Liver (tissue), 7 donors: ENCODE measurements at regions not wholly inside any gene's neighbourhood (a gene's known extent, or its start where the extent isn't known, plus 50 kb on each side); places are given as distances from the start of the nearest gene placed in this dataset.
A peak's percentile ranks its signal among the peaks of the same experiment; 100 is the strongest.

ENCODE experiments used
- DNase-seq: peaks from one replicate; pipeline ENCODE4 v3.0.0-alpha.2; 2017; ENCODE audit warnings: low spot score
- H3K27ac ChIP-seq, 2 donors: one replicate each; pipeline ENCODE4 v1.7.0; 2013; ENCODE audit warnings: inconsistent platforms in 2 of 2, low read length in 2 of 2, control low read depth in 1 of 2, low read depth in 1 of 2, mild to moderate bottlenecking in 1 of 2
- H3K27me3 ChIP-seq, 4 donors: one replicate each; pipeline versions ENCODE4 v1.6.1 to v1.7.0; 2013; ENCODE audit warnings: low read length in 3 of 4, inconsistent platforms in 1 of 4, mild to moderate bottlenecking in 1 of 4, moderate library complexity in 1 of 4; ENCODE audit not compliant: control insufficient read depth in 4 of 4, insufficient read depth in 4 of 4
- H3K36me3 ChIP-seq, 4 donors: one replicate each; pipeline versions ENCODE4 v1.6.1 to v1.7.0; 2013; ENCODE audit warnings: low read length in 3 of 4, mild to moderate bottlenecking in 3 of 4, low read depth in 1 of 4, moderate library complexity in 1 of 4; ENCODE audit not compliant: control insufficient read depth in 4 of 4, insufficient read depth in 3 of 4
- H3K4me1 ChIP-seq, 4 donors: one replicate each; pipeline versions ENCODE4 v1.6.1 to v1.7.0; 2013; ENCODE audit warnings: low read length in 3 of 4, mild to moderate bottlenecking in 3 of 4, moderate library complexity in 1 of 4; ENCODE audit not compliant: control insufficient read depth in 4 of 4, insufficient read depth in 4 of 4
- H3K4me3 ChIP-seq, 3 donors: one replicate each; pipeline versions ENCODE4 v1.6.1 to v1.7.0; 2013; ENCODE audit warnings: low read length in 3 of 3, control low read depth in 1 of 3, low read depth in 1 of 3, mild to moderate bottlenecking in 1 of 3
- H3K9ac ChIP-seq, 2 donors: one replicate each; pipeline ENCODE4 v1.7.0; 2013; ENCODE audit warnings: low read length in 2 of 2, mild to moderate bottlenecking in 2 of 2, moderate library complexity in 2 of 2, control low read depth in 1 of 2, low read depth in 1 of 2
- H3K9me3 ChIP-seq, 4 donors: one replicate each; pipeline versions ENCODE4 v1.6.1 to v1.7.0; 2013; ENCODE audit warnings: low read length in 3 of 4; ENCODE audit not compliant: control insufficient read depth in 4 of 4
- EGR1 ChIP-seq, 2 donors: IDR thresholded peaks; 2 replicates each; pipeline ENCODE4 v1.6.1; 2016 to 2018; ENCODE audit warnings: antibody characterized with exemption in 2 of 2, low read depth in 2 of 2
- FOXA1 ChIP-seq: IDR thresholded peaks from 2 replicates; pipeline ENCODE4 v1.6.1; 2016; ENCODE audit warnings: antibody characterized with exemption
- HNF4A ChIP-seq, 2 donors: conservative IDR thresholded peaks; 2 replicates each; pipeline ENCODE4 v1.6.1; 2016; ENCODE audit warnings: antibody characterized with exemption in 2 of 2, mild to moderate bottlenecking in 2 of 2
- HNF4G ChIP-seq: IDR thresholded peaks from 2 replicates; pipeline ENCODE4 v1.6.1; 2016; ENCODE audit warnings: antibody characterized with exemption
- JUND ChIP-seq, 2 donors: IDR thresholded peaks; 2 replicates each; pipeline ENCODE4 v1.6.1; 2016; ENCODE audit warnings: antibody characterized with exemption in 2 of 2
- NR2F2 ChIP-seq: IDR thresholded peaks from 2 replicates; pipeline ENCODE4 v1.6.1; 2016; ENCODE audit warnings: antibody characterized with exemption
- RXRA ChIP-seq, 2 donors: IDR thresholded peaks; 2 replicates each; pipeline ENCODE4 v1.6.1; 2017 to 2018; ENCODE audit warnings: antibody characterized with exemption in 2 of 2, mild to moderate bottlenecking in 1 of 2
- SP1 ChIP-seq: IDR thresholded peaks from 2 replicates; pipeline ENCODE4 v1.6.1; 2018; ENCODE audit warnings: antibody characterized with exemption, mild to moderate bottlenecking
- TAF1 ChIP-seq: conservative IDR thresholded peaks from 2 replicates; pipeline ENCODE4 v1.6.1; 2016; ENCODE audit warnings: antibody characterized with exemption, mild to moderate bottlenecking
- YY1 ChIP-seq: IDR thresholded peaks from 2 replicates; pipeline ENCODE4 v1.6.1; 2016; ENCODE audit warnings: antibody characterized with exemption, mild to moderate bottlenecking
- WGBS: extraction: QIAGEN DNeasy Blood & Tissue Kit; methylation state at CpG from one replicate; pipeline ENCODE4 v1.1.7; 2013; 5-methylcytosine and 5-hydroxymethylcytosine counted together
- TF ChIP-seq, protein P1 (sequence below): IDR thresholded peaks from 2 replicates; pipeline ENCODE4 v1.6.1; 2016; ENCODE audit warnings: antibody characterized with exemption
- TF ChIP-seq, protein P2 (sequence below): IDR thresholded peaks from 2 replicates; pipeline ENCODE4 v1.6.1; 2016; ENCODE audit warnings: antibody characterized with exemption, mild to moderate bottlenecking
- TF ChIP-seq, protein P3 (sequence below): IDR thresholded peaks from 2 replicates; pipeline ENCODE4 v1.6.1; 2016; ENCODE audit warnings: antibody characterized with exemption
- donor health status: healthy.
- donor health status: healthy.
- donor health status: healthy.
- donor health status: healthy.

DNA sequence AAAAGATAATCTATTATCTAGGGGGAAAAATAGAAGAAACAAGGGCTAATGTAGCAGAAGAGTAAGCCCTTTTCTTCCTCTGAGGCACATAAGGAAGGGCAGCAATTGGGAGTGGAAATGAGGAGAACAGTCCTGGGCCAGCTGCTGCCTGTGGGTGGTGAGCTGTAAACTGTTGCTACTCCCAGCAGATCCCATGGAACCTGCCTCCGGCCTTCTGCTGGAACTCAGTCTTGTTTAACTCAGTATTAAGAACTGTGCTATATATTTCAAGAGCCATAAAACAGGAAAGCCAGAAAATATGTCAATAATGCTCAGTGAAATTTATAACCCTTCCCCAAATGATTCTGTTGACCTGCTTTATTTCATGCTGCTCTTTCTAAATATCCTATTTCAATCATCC lies 464.2 kb downstream of the COL12A1 start:
- H3K4me3 ChIP-seq = no peak overlapping the region
- H3K27me3 ChIP-seq = no peaks in the 10 kb centered on the region
- peaks cover 0 to 4% (median 2%) of the 10 kb centered on the region in 4 donors for H3K9me3 ChIP-seq
- H3K27ac ChIP-seq = no peak overlapping the region
- 65% methylated on average over 1 of the region's 1 CpG for WGBS
- no peaks in the 10 kb centered on the region for H3K4me1 ChIP-seq
- DNase-seq = no peak
- no peak for TF ChIP-seq YY1
- no peak for TF ChIP-seq EGR1 (IDR thresholded peaks at IDR 0.05; ENCODE audit: low read depth in 2 of 2)
- no peak for TF ChIP-seq SP1
- no peaks in the 10 kb centered on the region for H3K36me3 ChIP-seq
- H3K9ac ChIP-seq = no peak overlapping the region

DNA sequence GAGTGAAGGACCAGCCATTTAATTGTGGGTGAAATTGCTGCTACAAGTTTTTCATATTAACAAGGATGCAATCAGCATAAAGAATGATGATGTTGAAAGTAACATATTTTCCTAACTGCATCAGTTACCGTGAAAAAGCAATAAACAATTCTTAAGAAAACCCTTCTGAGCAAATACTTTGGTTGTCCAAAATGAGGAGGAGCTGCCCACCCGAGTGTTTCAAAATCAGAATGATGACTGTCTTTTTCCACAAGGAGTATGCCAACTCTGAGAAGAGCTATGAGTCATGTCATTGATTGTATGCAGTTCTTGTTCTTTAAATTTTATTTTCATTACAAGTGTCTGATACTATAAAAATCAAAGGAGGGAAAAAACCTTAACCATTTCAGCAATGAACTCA lies 470.5 kb downstream of the COL12A1 start:
- Histone ChIP-seq H3K27me3 (peaks cover 0 to 4% (median 0%) of the 10 kb centered on the region in 4 donors), H3K27ac (no peak overlapping the region), H3K4me1 (no peaks in the 10 kb centered on the region), H3K9me3 (peaks cover 0 to 4% (median 2%) of the 10 kb centered on the region in 4 donors), H3K9ac (no peak overlapping the region), H3K4me3 (no peak overlapping the region), H3K36me3 (no peaks in the 10 kb centered on the region)
- no peak for DNase-seq
- TF ChIP-seq HNF4A (conservative IDR thresholded peaks at IDR 0.05) = no peak
- peak in 1 of 2 donors; percentile 24 for TF ChIP-seq JUND (IDR thresholded peaks at IDR 0.05)
- no peak for TF ChIP-seq HNF4G
- 69% methylated on average over 2 of the region's 2 CpGs for WGBS

DNA sequence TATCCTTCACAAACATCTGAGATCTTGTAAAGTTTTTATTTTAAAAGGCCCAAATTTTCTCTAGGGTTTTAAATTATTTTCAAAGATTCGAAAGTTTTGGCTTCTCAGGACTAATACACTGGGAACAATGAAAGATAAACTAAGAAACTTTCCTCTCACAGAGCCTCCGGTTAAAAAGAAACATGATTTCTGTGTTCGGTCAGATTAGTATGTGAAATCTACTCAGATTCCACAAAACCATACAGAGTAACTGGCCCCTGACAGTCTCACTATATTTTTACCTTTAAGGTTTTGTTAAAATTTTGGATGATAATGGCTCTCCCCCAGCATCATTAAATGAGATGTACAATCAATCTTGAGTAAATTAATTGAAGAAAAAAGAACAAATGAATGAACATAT lies 471.0 kb downstream of the COL12A1 start:
- Histone ChIP-seq H3K9ac (no peak overlapping the region), H3K4me3 (no peak overlapping the region), H3K9me3 (peaks cover 0 to 4% (median 2%) of the 10 kb centered on the region in 4 donors), H3K27ac (no peak overlapping the region), H3K36me3 (no peaks in the 10 kb centered on the region), H3K27me3 (peaks cover 0 to 4% (median 0%) of the 10 kb centered on the region in 4 donors), H3K4me1 (no peaks in the 10 kb centered on the region)
- DNase-seq = no peak
- no peak for TF ChIP-seq NR2F2
- TF ChIP-seq, protein P1, sequence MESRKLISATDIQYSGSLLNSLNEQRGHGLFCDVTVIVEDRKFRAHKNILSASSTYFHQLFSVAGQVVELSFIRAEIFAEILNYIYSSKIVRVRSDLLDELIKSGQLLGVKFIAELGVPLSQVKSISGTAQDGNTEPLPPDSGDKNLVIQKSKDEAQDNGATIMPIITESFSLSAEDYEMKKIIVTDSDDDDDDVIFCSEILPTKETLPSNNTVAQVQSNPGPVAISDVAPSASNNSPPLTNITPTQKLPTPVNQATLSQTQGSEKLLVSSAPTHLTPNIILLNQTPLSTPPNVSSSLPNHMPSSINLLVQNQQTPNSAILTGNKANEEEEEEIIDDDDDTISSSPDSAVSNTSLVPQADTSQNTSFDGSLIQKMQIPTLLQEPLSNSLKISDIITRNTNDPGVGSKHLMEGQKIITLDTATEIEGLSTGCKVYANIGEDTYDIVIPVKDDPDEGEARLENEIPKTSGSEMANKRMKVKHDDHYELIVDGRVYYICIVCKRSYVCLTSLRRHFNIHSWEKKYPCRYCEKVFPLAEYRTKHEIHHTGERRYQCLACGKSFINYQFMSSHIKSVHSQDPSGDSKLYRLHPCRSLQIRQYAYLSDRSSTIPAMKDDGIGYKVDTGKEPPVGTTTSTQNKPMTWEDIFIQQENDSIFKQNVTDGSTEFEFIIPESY = no peak
- no peak for TF ChIP-seq YY1
- no peak for TF ChIP-seq HNF4G
- TF ChIP-seq, protein P2, sequence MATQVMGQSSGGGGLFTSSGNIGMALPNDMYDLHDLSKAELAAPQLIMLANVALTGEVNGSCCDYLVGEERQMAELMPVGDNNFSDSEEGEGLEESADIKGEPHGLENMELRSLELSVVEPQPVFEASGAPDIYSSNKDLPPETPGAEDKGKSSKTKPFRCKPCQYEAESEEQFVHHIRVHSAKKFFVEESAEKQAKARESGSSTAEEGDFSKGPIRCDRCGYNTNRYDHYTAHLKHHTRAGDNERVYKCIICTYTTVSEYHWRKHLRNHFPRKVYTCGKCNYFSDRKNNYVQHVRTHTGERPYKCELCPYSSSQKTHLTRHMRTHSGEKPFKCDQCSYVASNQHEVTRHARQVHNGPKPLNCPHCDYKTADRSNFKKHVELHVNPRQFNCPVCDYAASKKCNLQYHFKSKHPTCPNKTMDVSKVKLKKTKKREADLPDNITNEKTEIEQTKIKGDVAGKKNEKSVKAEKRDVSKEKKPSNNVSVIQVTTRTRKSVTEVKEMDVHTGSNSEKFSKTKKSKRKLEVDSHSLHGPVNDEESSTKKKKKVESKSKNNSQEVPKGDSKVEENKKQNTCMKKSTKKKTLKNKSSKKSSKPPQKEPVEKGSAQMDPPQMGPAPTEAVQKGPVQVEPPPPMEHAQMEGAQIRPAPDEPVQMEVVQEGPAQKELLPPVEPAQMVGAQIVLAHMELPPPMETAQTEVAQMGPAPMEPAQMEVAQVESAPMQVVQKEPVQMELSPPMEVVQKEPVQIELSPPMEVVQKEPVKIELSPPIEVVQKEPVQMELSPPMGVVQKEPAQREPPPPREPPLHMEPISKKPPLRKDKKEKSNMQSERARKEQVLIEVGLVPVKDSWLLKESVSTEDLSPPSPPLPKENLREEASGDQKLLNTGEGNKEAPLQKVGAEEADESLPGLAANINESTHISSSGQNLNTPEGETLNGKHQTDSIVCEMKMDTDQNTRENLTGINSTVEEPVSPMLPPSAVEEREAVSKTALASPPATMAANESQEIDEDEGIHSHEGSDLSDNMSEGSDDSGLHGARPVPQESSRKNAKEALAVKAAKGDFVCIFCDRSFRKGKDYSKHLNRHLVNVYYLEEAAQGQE = no peak
- TF ChIP-seq SP1 = no peak
- TF ChIP-seq RXRA (IDR thresholded peaks at IDR 0.05) = no peak
- TF ChIP-seq FOXA1 = no peak
- TF ChIP-seq, protein P3, sequence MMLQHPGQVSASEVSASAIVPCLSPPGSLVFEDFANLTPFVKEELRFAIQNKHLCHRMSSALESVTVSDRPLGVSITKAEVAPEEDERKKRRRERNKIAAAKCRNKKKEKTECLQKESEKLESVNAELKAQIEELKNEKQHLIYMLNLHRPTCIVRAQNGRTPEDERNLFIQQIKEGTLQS = no peak
- TF ChIP-seq TAF1 = no peak
- no peak for TF ChIP-seq JUND (IDR thresholded peaks at IDR 0.05)
- WGBS = 80% methylated on average over 3 of the region's 3 CpGs
